Transverse colon (tissue), 4 donors: ENCODE measurements at regions not wholly inside any gene's neighbourhood (a gene's known extent, or its start where the extent isn't known, plus 50 kb on each side); places are given as distances from the start of the nearest gene placed in this dataset.

Source experiments
- DNase-seq: peaks from one replicate; pipeline ENCODE4 v3.0.0-alpha.2; 2019
- H3K27ac ChIP-seq, 4 donors: fragments of 200-600 bp; sonication (generic); 2 replicates each; pipeline ENCODE4 v1.5.1; 2016 to 2018; ENCODE audit warnings: inconsistent platforms in 4 of 4
- H3K27me3 ChIP-seq: fragments of 200-600 bp; sonication (generic); 2 replicates; pipeline ENCODE4 v1.5.1; 2017; ENCODE audit warnings: inconsistent platforms
- H3K36me3 ChIP-seq, 4 donors: fragments of 200-600 bp; sonication (generic); 2 replicates each; pipeline ENCODE4 v1.5.1; 2017 to 2019; ENCODE audit warnings: inconsistent platforms in 4 of 4
- H3K4me1 ChIP-seq, 4 donors: fragments of 200-600 bp; sonication (generic); 2 replicates each; pipeline ENCODE4 v1.5.1; 2017 to 2020; ENCODE audit warnings: inconsistent platforms in 4 of 4
- H3K4me3 ChIP-seq, 4 donors: fragments of 200-600 bp; sonication (generic); 1 replicate in 1 of 4; 2 replicates in 3 of 4; pipeline versions ENCODE4 v1.5.1 to v1.6.1; 2017 to 2019; ENCODE audit warnings: inconsistent platforms in 4 of 4
- H3K9me3 ChIP-seq, 2 donors: fragments of 200-600 bp; sonication (generic); 2 replicates each; pipeline ENCODE4 v1.5.1; 2017 to 2019; ENCODE audit warnings: inconsistent platforms in 2 of 2
- EP300 ChIP-seq: sonication (generic); formaldehyde crosslinking; IDR thresholded peaks from one replicate; pipeline ENCODE4 v1.6.1; 2017; ENCODE audit warnings: antibody characterized with exemption, low read depth
- POLR2A ChIP-seq: fragments of 450-650 bp; IDR thresholded peaks from one replicate; pipeline ENCODE4 v1.6.1; 2016; ENCODE audit warnings: antibody characterized with exemption, mild to moderate bottlenecking, moderate library complexity
- POLR2AphosphoS5 ChIP-seq, 3 donors: sonication (generic); formaldehyde crosslinking; IDR thresholded peaks; one replicate each; pipeline ENCODE4 v1.6.1; 2016; ENCODE audit warnings: antibody characterized with exemption in 3 of 3
- WGBS, 2 donors: methylation state at CpG; one replicate each; pipeline ENCODE4 v1.1.5; 2018; ENCODE audit warnings: low coverage in 1 of 2; 5-methylcytosine and 5-hydroxymethylcytosine counted together
- in situ Hi-C, 4 donors: fragments of 200-750 bp; cut with MboI; loops; one replicate each; pipeline versions ENCODE4 v1.15.0 to v1.15.1; 2017; ENCODE audit warnings: low sequenced_read_pairs in 3 of 4, low pct_ligation_motif_present in 1 of 4, low pct_unique_long_range_greater_than_20kb in 1 of 4
- intact Hi-C: fragments of 100-400 bp; cut with DNase I; formaldehyde crosslinking; loops from one replicate; pipeline ENCODE4 v1.15.1; 2023; ENCODE audit warnings: low total_unique reads
- TF ChIP-seq, protein P1 (sequence below), 5 experiments: fragments of 200-600 bp in 3 of 5; fragments of 450-650 bp in 2 of 5; sonication (generic) in 3 of 5; IDR thresholded peaks; 1 replicate in 2 of 5; 2 replicates in 3 of 5; pipeline ENCODE4 v1.5.1; 2016 to 2017; ENCODE audit warnings: antibody characterized with exemption in 5 of 5, inconsistent platforms in 3 of 5, mild to moderate bottlenecking in 2 of 5, moderate library complexity in 1 of 5

DNA sequence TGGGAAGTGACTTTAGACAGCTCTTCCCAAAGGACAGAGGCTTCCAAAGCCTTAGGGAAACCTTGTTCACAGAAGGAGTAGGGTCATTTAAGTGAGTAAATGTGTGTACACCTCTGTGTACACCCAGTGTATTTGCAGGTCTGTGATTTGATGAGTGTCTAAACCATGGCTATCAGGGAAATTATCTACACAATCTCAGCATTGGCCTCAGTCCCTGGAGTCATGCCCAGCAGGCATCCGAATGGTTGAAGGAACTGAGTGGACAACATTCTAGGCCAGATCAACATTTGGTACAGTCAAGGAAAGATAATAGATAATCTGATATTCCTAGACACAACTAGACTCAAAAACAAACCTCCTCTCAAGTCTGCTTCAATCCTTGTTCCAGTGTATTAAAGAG, 258.4 kb upstream of the DAPK1 start:
- Histone ChIP-seq H3K27me3 (no peaks in the 10 kb centered on the region), H3K4me3 (no peak overlapping the region), H3K4me1 (no peaks in the 10 kb centered on the region), H3K36me3 (no peaks in the 10 kb centered on the region), H3K27ac (no peak overlapping the region), H3K9me3 (no peaks in the 10 kb centered on the region)
- intact Hi-C loops, result no loop called here
- DNase-seq, result no peak
- TF ChIP-seq POLR2A, result no peak
- TF ChIP-seq EP300, result no peak
- no peak for TF ChIP-seq POLR2AphosphoS5 (IDR thresholded peaks at IDR 0.05)
- TF ChIP-seq, protein P1, sequence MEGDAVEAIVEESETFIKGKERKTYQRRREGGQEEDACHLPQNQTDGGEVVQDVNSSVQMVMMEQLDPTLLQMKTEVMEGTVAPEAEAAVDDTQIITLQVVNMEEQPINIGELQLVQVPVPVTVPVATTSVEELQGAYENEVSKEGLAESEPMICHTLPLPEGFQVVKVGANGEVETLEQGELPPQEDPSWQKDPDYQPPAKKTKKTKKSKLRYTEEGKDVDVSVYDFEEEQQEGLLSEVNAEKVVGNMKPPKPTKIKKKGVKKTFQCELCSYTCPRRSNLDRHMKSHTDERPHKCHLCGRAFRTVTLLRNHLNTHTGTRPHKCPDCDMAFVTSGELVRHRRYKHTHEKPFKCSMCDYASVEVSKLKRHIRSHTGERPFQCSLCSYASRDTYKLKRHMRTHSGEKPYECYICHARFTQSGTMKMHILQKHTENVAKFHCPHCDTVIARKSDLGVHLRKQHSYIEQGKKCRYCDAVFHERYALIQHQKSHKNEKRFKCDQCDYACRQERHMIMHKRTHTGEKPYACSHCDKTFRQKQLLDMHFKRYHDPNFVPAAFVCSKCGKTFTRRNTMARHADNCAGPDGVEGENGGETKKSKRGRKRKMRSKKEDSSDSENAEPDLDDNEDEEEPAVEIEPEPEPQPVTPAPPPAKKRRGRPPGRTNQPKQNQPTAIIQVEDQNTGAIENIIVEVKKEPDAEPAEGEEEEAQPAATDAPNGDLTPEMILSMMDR (IDR thresholded peaks at IDR 0.05), result no peak
- in situ Hi-C loops, result no loop called here
- 29 to 31% methylated on average over 1 of the region's 1 CpG for WGBS, 2 donors

- no peaks in the 10 kb centered on the region for H3K9me3 ChIP-seq
- in situ Hi-C loops (no loop called here), intact Hi-C loops (no loop called here)
- H3K4me3 ChIP-seq, result no peak overlapping the region
- no peaks in the 10 kb centered on the region for H3K36me3 ChIP-seq
- TF ChIP-seq, protein P1 (IDR thresholded peaks at IDR 0.05), result no peak
- no peak for TF ChIP-seq POLR2AphosphoS5 (IDR thresholded peaks at IDR 0.05)
- TF ChIP-seq EP300, result no peak
- TF ChIP-seq POLR2A, result no peak
- H3K27me3 ChIP-seq, result no peaks in the 10 kb centered on the region
- no peak for DNase-seq
- H3K27ac ChIP-seq, result no peak overlapping the region
- 52 to 66% methylated on average over 2 of the region's 2 CpGs for WGBS, 2 donors
- H3K4me1 ChIP-seq, result no peaks in the 10 kb centered on the region
Observed at GRCh38 chr9:87243602-87244001, 254.1 kb upstream of the DAPK1 start.

- Histone ChIP-seq H3K4me3 (no peak overlapping the region), H3K27ac (no peak overlapping the region), H3K27me3 (no peaks in the 10 kb centered on the region), H3K36me3 (no peaks in the 10 kb centered on the region), H3K9me3 (no peaks in the 10 kb centered on the region), H3K4me1 (no peaks in the 10 kb centered on the region)
- no peak for TF ChIP-seq EP300
- no peak for TF ChIP-seq POLR2AphosphoS5 (IDR thresholded peaks at IDR 0.05)
- TF ChIP-seq, protein P1 (IDR thresholded peaks at IDR 0.05), result no peak
- TF ChIP-seq POLR2A, result no peak
- no peak for DNase-seq
- in situ Hi-C loops, result no loop called here
- intact Hi-C loops, result no loop called here
- 41 to 67% methylated on average over 1 to 4 of the region's 4 CpGs for WGBS, 2 donors
Observed at GRCh38 chr9:87245271-87245670, 252.4 kb upstream of the DAPK1 start.

DNA sequence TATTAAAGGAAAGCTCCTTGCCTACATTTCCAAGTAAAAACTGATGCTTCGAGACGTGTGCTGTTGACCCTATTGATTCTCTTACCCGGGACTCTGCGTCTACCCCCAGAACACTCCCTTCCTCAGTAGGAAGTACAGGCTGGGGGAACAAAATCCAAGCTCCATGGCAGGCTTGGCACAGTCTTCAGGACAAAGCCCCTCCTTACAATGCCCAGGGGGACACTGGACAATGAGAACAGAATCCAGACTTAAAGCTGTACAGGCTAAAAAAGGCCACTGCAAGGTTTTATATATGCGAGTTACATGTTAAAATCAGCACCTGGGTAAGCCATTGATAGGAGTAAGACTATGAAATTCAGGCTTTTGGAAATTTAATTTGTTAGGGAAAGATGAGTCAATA, 250.6 kb upstream of the DAPK1 start:
- intact Hi-C loops, result no loop called here
- H3K4me1 ChIP-seq, result no peaks in the 10 kb centered on the region
- WGBS, 2 donors, result 88 to 97% methylated on average over 5 of the region's 5 CpGs
- H3K4me3 ChIP-seq, result no peak overlapping the region
- H3K36me3 ChIP-seq, result no peaks in the 10 kb centered on the region
- H3K27me3 ChIP-seq, result no peaks in the 10 kb centered on the region
- DNase-seq, result no peak
- H3K27ac ChIP-seq, result no peak overlapping the region
- no peak for TF ChIP-seq POLR2A
- no peak for TF ChIP-seq POLR2AphosphoS5 (IDR thresholded peaks at IDR 0.05)
- no peak for TF ChIP-seq EP300
- TF ChIP-seq, protein P1 (IDR thresholded peaks at IDR 0.05), result no peak
- H3K9me3 ChIP-seq, result no peaks in the 10 kb centered on the region
- in situ Hi-C loops, result no loop called here
